ENCODE measurements at regions not wholly inside any gene's neighbourhood (a gene's known extent, or its start where the extent isn't known, plus 50 kb on each side); places are given as distances from the start of the nearest gene placed in this dataset.

DNA sequence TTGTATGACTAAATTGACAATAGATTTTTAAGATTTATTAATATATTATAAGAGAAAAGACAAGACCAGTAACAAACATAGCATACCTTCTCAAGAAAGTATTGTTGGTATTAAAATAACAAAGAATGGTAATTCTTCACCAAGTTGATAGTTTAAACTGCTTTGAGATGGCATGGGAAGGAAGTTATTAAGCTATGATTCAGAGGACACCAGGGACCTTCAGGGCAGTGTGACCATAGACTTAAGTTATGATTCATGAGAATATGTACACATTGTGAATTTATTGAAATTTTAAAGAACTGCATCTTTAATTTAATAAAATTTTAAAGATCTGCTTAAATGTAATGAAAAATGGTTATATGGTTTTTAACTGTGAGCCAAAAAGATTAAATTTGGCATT, 205.7 kb downstream of the DSEL start:
- Histone ChIP-seq H2BK5ac (ENCODE audit: low read depth, low read length) (no peak overlapping the region), H3K14ac (ENCODE audit: insufficient read length) (no peak overlapping the region), H2BK20ac (ENCODE audit: low read length) (no peak overlapping the region), H3K4ac (replicated peaks; ENCODE audit: insufficient read length, low read depth, low read length) (no peak overlapping the region), H4K5ac (ENCODE audit: insufficient read length, low read depth, low read length) (no peak overlapping the region), H2AK5ac (ENCODE audit: low read depth, low read length) (no peak overlapping the region), H3K23ac (ENCODE audit: insufficient read length) (no peak overlapping the region), H3K4me1 (replicated peaks in 1 of 4; ENCODE audit: control insufficient read depth in 3 of 4, insufficient read depth in 4 of 4, low read length in 3 of 4) (no peaks in the 10 kb centered on the region), H3K79me2 (ENCODE audit: control insufficient read depth in 1 of 2, insufficient read depth in 2 of 2, low read length in 2 of 2) (no peaks in the 10 kb centered on the region), H2AFZ (ENCODE audit: low read length) (no peak overlapping the region), H3K9ac (replicated peaks in 1 of 4; ENCODE audit: extremely low read depth in 1 of 4, low read depth in 3 of 4, low read length in 3 of 4) (no peak overlapping the region), H3K56ac (replicated peaks; ENCODE audit: insufficient read length, low read depth, low read length) (no peak overlapping the region), H3K18ac (ENCODE audit: extremely low read depth, low read length) (no peak overlapping the region), H2BK12ac (ENCODE audit: low read depth, low read length) (no peak overlapping the region), H3K9me3 (ENCODE audit: insufficient read depth in 2 of 2, low read depth in 1 of 2, low read length in 1 of 2) (no peaks in the 10 kb centered on the region), H3K36me3 (ENCODE audit: control insufficient read depth in 2 of 4, insufficient read depth in 4 of 4, low read length in 3 of 4) (no peaks in the 10 kb centered on the region), H3K27me3 (replicated peaks in 1 of 4; ENCODE audit: control insufficient read depth in 3 of 4, extremely low read depth in 1 of 4, insufficient read depth in 3 of 4, low read length in 3 of 4) (no peaks in the 10 kb centered on the region), H2BK15ac (ENCODE audit: low read length) (no peak overlapping the region), H3K4me3 (ENCODE audit: extremely low read depth in 1 of 4, insufficient read depth in 2 of 4, low read depth in 3 of 4, low read length in 4 of 4) (no peak overlapping the region), H2BK120ac (replicated peaks; ENCODE audit: low read depth, low read length) (no peak overlapping the region), H4K91ac (replicated peaks; ENCODE audit: insufficient read length, low read length) (no peak overlapping the region), H4K8ac (ENCODE audit: extremely low read depth, insufficient read depth, low read length) (no peak overlapping the region), H3K27ac (ENCODE audit: low read depth, low read length) (no peak overlapping the region), H3K79me1 (ENCODE audit: low read depth, low read length) (no peaks in the 10 kb centered on the region), H3K4me2 (ENCODE audit: insufficient read depth in 1 of 2, low read depth in 2 of 2, low read length in 2 of 2) (no peak overlapping the region), H3K23me2 (ENCODE audit: low read depth, low read length) (no peaks in the 10 kb centered on the region), H4K20me1 (replicated peaks in 1 of 2; ENCODE audit: control insufficient read depth in 1 of 2, insufficient read depth in 2 of 2, low read length in 2 of 2) (no peaks in the 10 kb centered on the region)
- DNase-seq (ENCODE audit: low read depth in 1 of 2, low spot score in 2 of 2), result no peak
- ChIA-PET POLR2A (ENCODE audit: partially characterized antibody) (no interaction called here), CTCF (ENCODE audit: partially characterized antibody) (no interaction called here)
- FAIRE-seq, result no peak
- TF ChIP-seq RFX5 (IDR thresholded peaks at IDR 0.05; ENCODE audit: borderline replicate concordance, low read depth, low read length), result no peak
- no peak for TF ChIP-seq SIN3A (conservative IDR thresholded peaks at IDR 0.05 in 1 of 2, IDR thresholded peaks at IDR 0.05 in 1 of 2; ENCODE audit: low read depth in 1 of 2, low read length in 2 of 2)

Data from H1 (cell line).